HEK293T (cell line): ENCODE measurements at regions not wholly inside any gene's neighbourhood (a gene's known extent, or its start where the extent isn't known, plus 50 kb on each side); places are given as distances from the start of the nearest gene placed in this dataset.

Experiments used
- ARNT ChIP-seq: fragments of 450-650 bp; IDR thresholded peaks from 2 replicates; pipeline ENCODE4 v1.6.1; 2017; ENCODE audit warnings: mild to moderate bottlenecking
- BHLHE40 ChIP-seq: fragments of 450-650 bp; IDR thresholded peaks from 2 replicates; pipeline ENCODE4 v1.6.1; 2016; ENCODE audit warnings: mild to moderate bottlenecking, moderate library complexity, borderline replicate concordance
- ELF4 ChIP-seq: fragments of 450-650 bp; IDR thresholded peaks from 2 replicates; pipeline ENCODE4 v1.6.1; 2017; ENCODE audit warnings: antibody characterized with exemption
- FOXA1 ChIP-seq: fragments of 450-650 bp; IDR thresholded peaks from 2 replicates; pipeline ENCODE4 v1.6.1; 2016; ENCODE audit warnings: mild to moderate bottlenecking
- FOXK2 ChIP-seq: fragments of 450-650 bp; IDR thresholded peaks from 2 replicates; pipeline ENCODE4 v1.6.1; 2016; ENCODE audit warnings: mild to moderate bottlenecking
- FOXM1 ChIP-seq: fragments of 450-650 bp; IDR thresholded peaks from 2 replicates; pipeline ENCODE4 v1.6.1; 2017; ENCODE audit warnings: mild to moderate bottlenecking, borderline replicate concordance
- HDGF ChIP-seq: fragments of 450-650 bp; IDR thresholded peaks from 2 replicates; pipeline ENCODE4 v1.6.1; 2017; ENCODE audit warnings: antibody characterized with exemption, borderline replicate concordance
- LEF1 ChIP-seq: fragments of 450-650 bp; IDR thresholded peaks from 2 replicates; pipeline ENCODE4 v1.6.1; 2017; ENCODE audit warnings: mild to moderate bottlenecking, borderline replicate concordance
- NFRKB ChIP-seq: fragments of 450-650 bp; IDR thresholded peaks from 2 replicates; pipeline ENCODE4 v1.6.1; 2016; ENCODE audit warnings: mild to moderate bottlenecking, moderate library complexity
- PKNOX1 ChIP-seq: fragments of 450-650 bp; IDR thresholded peaks from 2 replicates; pipeline ENCODE4 v1.6.1; 2016
- SP1 ChIP-seq: fragments of 450-650 bp; IDR thresholded peaks from 2 replicates; pipeline ENCODE4 v1.6.1; 2017
- SUZ12 ChIP-seq: fragments of 450-650 bp; IDR thresholded peaks from 2 replicates; pipeline ENCODE4 v1.6.1; 2016; ENCODE audit warnings: mild to moderate bottlenecking
- TARDBP ChIP-seq: fragments of 450-650 bp; IDR thresholded peaks from 2 replicates; pipeline ENCODE4 v1.6.1; 2016
- ZNF384 ChIP-seq: fragments of 450-650 bp; IDR thresholded peaks from 2 replicates; pipeline ENCODE4 v1.6.1; 2016

DNA sequence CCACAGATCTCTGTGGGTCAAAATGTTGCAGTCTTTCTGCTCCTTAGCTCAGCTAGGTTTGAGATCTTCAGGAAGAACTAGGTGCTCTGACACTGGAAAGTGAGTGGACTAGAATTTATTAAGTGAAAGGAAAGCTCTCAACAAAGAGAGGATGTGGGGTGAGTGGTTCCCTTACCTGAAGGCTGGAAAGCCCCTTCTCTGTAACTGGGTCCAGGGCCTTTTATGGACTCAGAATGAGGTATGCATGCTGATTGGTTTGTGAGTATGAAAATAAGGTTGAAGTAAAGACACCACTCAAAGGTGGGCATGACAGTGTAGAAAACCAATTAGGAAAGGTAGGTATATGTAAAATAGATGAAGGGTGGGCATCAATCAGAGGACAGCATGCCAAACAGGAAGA is 485.5 kb downstream of the CD109 start:
- no peak for TF ChIP-seq NFRKB
- TF ChIP-seq BHLHE40: no peak
- TF ChIP-seq SUZ12: no peak
- TF ChIP-seq TARDBP: no peak
- no peak for TF ChIP-seq PKNOX1
- TF ChIP-seq ZNF384: no peak
- no peak for TF ChIP-seq HDGF
- TF ChIP-seq SP1: no peak
- TF ChIP-seq FOXA1: no peak
- no peak for TF ChIP-seq LEF1
- TF ChIP-seq FOXM1: no peak
- TF ChIP-seq ELF4: no peak
- no peak for TF ChIP-seq FOXK2
- TF ChIP-seq ARNT: no peak
